ENCODE measurements at regions not wholly inside any gene's neighbourhood (a gene's known extent, or its start where the extent isn't known, plus 50 kb on each side); places are given as distances from the start of the nearest gene placed in this dataset.

GRCh38 chr10:107656932-107657331 lies 492.4 kb upstream of the SORCS1 start:
- DNase-seq (ENCODE audit: low read depth): no peak
- TF ChIP-seq, protein P1, sequence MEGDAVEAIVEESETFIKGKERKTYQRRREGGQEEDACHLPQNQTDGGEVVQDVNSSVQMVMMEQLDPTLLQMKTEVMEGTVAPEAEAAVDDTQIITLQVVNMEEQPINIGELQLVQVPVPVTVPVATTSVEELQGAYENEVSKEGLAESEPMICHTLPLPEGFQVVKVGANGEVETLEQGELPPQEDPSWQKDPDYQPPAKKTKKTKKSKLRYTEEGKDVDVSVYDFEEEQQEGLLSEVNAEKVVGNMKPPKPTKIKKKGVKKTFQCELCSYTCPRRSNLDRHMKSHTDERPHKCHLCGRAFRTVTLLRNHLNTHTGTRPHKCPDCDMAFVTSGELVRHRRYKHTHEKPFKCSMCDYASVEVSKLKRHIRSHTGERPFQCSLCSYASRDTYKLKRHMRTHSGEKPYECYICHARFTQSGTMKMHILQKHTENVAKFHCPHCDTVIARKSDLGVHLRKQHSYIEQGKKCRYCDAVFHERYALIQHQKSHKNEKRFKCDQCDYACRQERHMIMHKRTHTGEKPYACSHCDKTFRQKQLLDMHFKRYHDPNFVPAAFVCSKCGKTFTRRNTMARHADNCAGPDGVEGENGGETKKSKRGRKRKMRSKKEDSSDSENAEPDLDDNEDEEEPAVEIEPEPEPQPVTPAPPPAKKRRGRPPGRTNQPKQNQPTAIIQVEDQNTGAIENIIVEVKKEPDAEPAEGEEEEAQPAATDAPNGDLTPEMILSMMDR (IDR thresholded peaks at IDR 0.05; ENCODE audit: insufficient read depth, low read length, poor library complexity, severe bottlenecking): no peak
- no peaks in the 10 kb centered on the region for H3K27me3 ChIP-seq (ENCODE audit: control insufficient read depth, insufficient read depth, low read length)
- no peak overlapping the region for H3K4me3 ChIP-seq (ENCODE audit: low read depth, low read length)
- H3K36me3 ChIP-seq (ENCODE audit: control insufficient read depth, insufficient read depth, low read length): no peaks in the 10 kb centered on the region

DNA sequence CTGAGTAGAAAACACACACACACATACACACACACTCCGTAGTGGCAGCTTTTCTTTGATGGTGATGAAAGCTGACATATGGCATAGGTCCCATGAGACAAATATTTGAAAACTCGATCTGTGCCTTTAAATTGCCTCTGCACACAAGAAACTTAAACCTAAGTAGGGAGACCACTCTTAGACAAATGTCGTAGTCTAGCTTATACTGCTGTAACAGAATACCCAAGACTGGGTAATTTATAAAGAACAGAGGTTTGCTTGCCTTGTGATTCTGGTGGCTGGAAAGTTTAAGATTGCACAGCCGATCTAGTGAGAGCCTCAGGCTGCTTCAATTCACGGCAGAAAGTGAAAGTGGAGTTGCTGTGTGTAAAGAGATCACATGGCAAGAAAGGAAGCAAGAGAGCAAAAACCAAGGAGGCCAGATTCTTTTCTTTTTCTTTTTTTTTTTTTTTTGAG lies 489.4 kb upstream of the SORCS1 start:
- H3K27me3 ChIP-seq (ENCODE audit: control insufficient read depth, insufficient read depth, low read length): no peaks in the 10 kb centered on the region
- DNase-seq (ENCODE audit: low read depth): peak; percentile 31
- peak overlapping the region; percentile 19 for H3K4me3 ChIP-seq (ENCODE audit: low read depth, low read length)
- no peaks in the 10 kb centered on the region for H3K36me3 ChIP-seq (ENCODE audit: control insufficient read depth, insufficient read depth, low read length)
- TF ChIP-seq, protein P1 (IDR thresholded peaks at IDR 0.05; ENCODE audit: insufficient read depth, low read length, poor library complexity, severe bottlenecking): no peak

DNA sequence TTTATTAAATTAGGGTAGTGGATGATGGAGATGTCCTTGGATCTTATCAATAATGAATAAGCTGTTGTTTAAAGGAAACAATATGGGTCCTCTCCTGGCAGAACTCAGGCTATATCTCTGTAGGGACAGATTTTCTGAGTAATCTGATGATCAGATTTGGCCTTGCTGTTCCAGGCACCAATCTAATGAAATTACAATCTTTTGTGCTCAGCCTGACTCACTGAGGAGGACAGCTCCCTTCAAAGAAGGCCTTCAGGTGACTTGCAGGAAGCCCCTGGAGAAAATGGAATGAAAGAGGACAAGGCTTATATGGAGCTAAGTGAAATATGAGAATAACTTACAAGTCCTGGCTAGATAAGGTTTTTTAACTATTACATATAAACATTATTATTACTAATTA lies 486.4 kb upstream of the SORCS1 start:
- Histone ChIP-seq H3K4me3 (ENCODE audit: low read depth, low read length) (no peak overlapping the region), H3K36me3 (ENCODE audit: control insufficient read depth, insufficient read depth, low read length) (no peaks in the 10 kb centered on the region), H3K27me3 (ENCODE audit: control insufficient read depth, insufficient read depth, low read length) (no peaks in the 10 kb centered on the region)
- TF ChIP-seq, protein P1 (IDR thresholded peaks at IDR 0.05; ENCODE audit: insufficient read depth, low read length, poor library complexity, severe bottlenecking): no peak
- no peak for DNase-seq (ENCODE audit: low read depth)

DNA sequence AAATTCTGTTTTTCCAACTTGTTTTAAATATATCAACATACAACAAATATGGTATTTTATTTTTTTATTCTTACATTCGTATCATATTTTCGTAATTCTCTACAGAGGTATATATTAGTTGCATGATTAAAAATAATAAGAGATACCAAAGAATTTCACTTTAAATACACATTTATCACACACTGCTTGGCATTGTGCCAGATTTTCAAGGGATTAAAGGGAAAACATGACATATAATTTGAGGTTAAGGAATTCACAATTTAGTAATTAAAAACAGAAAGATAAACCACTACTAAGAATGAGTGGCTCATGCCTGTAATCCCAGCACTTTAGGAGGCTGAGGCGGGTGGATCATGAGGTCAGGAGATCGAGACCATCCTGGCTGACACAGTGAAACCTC lies 484.7 kb upstream of the SORCS1 start:
- TF ChIP-seq, protein P1 (IDR thresholded peaks at IDR 0.05; ENCODE audit: insufficient read depth, low read length, poor library complexity, severe bottlenecking): no peak
- Histone ChIP-seq H3K4me3 (ENCODE audit: low read depth, low read length) (no peak overlapping the region), H3K27me3 (ENCODE audit: control insufficient read depth, insufficient read depth, low read length) (no peaks in the 10 kb centered on the region), H3K36me3 (ENCODE audit: control insufficient read depth, insufficient read depth, low read length) (no peaks in the 10 kb centered on the region)
- no peak for DNase-seq (ENCODE audit: low read depth)

GRCh38 chr10:107647462-107647861 lies 483.0 kb upstream of the SORCS1 start:
- TF ChIP-seq, protein P1 (IDR thresholded peaks at IDR 0.05; ENCODE audit: insufficient read depth, low read length, poor library complexity, severe bottlenecking): no peak
- DNase-seq (ENCODE audit: low read depth): no peak
- H3K4me3 ChIP-seq (ENCODE audit: low read depth, low read length): no peak overlapping the region
- H3K36me3 ChIP-seq (ENCODE audit: control insufficient read depth, insufficient read depth, low read length): no peaks in the 10 kb centered on the region
- no peaks in the 10 kb centered on the region for H3K27me3 ChIP-seq (ENCODE audit: control insufficient read depth, insufficient read depth, low read length)

DNA sequence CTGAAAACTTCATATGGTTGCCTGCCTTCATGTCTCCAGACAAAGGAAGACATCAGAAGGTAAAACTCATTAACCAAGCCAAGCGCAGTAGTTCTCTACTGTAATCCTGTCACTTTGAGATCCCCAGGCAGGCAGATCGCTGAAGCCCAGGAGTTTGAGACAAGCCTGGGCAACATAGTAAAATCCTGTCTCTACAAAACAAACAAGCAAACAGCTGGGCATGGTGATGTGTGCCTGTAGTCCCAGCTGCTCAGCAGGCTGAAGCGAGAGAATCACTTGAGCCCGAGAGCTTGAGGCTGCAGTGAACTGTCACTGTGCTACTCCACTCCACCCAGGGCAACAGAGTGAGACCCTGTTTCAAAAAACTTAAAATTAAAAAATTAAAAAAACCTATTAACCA lies 467.4 kb upstream of the SORCS1 start:
- DNase-seq (ENCODE audit: low read depth): no peak
- TF ChIP-seq, protein P1 (IDR thresholded peaks at IDR 0.05; ENCODE audit: insufficient read depth, low read length, poor library complexity, severe bottlenecking): no peak

More for the DNA sequence above, 467.4 kb upstream of the SORCS1 start:
- no peaks in the 10 kb centered on the region for H3K27me3 ChIP-seq (ENCODE audit: control insufficient read depth, insufficient read depth, low read length)
- no peaks in the 10 kb centered on the region for H3K36me3 ChIP-seq (ENCODE audit: control insufficient read depth, insufficient read depth, low read length)
- no peak overlapping the region for H3K4me3 ChIP-seq (ENCODE audit: low read depth, low read length)
